GM10248 (cell line): ENCODE measurements at regions not wholly inside any gene's neighbourhood (a gene's known extent, or its start where the extent isn't known, plus 50 kb on each side); places are given as distances from the start of the nearest gene placed in this dataset.

Experiments
- CTCF ChIA-PET: fragments of 300-600 bp; sonication (Branson Sonifier 250); formaldehyde crosslinking; extraction: SDS; loops from one replicate; lab custom pipeline; 2021; ENCODE audit warnings: antibody characterized with exemption; lab: Yijun Ruan, JAX
- POLR2A ChIA-PET: fragments of 350-650 bp; sonication (Branson Sonifier 250); formaldehyde crosslinking; extraction: SDS; loops from one replicate; lab custom pipeline; 2020; ENCODE audit warnings: antibody characterized with exemption; lab: Yijun Ruan, JAX
- DNase-seq: peaks from one replicate; pipeline ENCODE4 v3.0.0; 2012; ENCODE audit errors: extremely low spot score
- CTCF ChIP-seq: IDR thresholded peaks from 2 replicates; pipeline ENCODE4 v1.5.1; 2012; ENCODE audit warnings: mild to moderate bottlenecking, low read depth; ENCODE audit errors: extremely low read depth, missing control alignments, control extremely low read depth

- no peak for DNase-seq
- TF ChIP-seq CTCF, result no peak
- POLR2A ChIA-PET, result no interaction called here
- CTCF ChIA-PET, result interaction anchor here (0.6 to 2.1 kb wide), 4 partner anchors 10 to 124 kb away, joined by 3 to 5 read pairs (median 4); no protein-coding TSS in a partner anchor
Measured at GRCh38 chr9:124132671-124133147, 121.1 kb downstream of the LHX2 start.

GRCh38 chr9:124133727-124134126 is 122.2 kb downstream of the LHX2 start:
- ChIA-PET CTCF (interaction anchor here (1.1 to 1.6 kb wide), 2 partner anchors 14 to 123 kb away, joined by 3 to 4 read pairs; no protein-coding TSS in a partner anchor), POLR2A (interaction anchor here (0.7 kb wide), 1 partner anchor 1637 kb away, joined by 5 read pairs; no protein-coding TSS in a partner anchor)
- TF ChIP-seq CTCF, result peak; percentile 41
- DNase-seq, result peak; percentile 57

- CTCF ChIA-PET, result no interaction called here
- DNase-seq, result peak; percentile 3
- TF ChIP-seq CTCF, result no peak
- POLR2A ChIA-PET, result no interaction called here
Measured at GRCh38 chr9:124134526-124134925, 123.0 kb downstream of the LHX2 start.

- no peak for DNase-seq
- no peak for TF ChIP-seq CTCF
- CTCF ChIA-PET, result interaction anchor here (2.3 kb wide), 1 partner anchor 8 kb away, joined by 19 read pairs; no protein-coding TSS in a partner anchor
- POLR2A ChIA-PET, result no interaction called here
Measured at GRCh38 chr9:124135813-124136365, 121.9 kb upstream of the NEK6 start.

- ChIA-PET CTCF (interaction anchor here (1.1 to 2.3 kb wide), 6 partner anchors 10 to 122 kb away, joined by 3 to 19 read pairs (median 4); no protein-coding TSS in a partner anchor), POLR2A (interaction anchor here (0.5 to 0.7 kb wide), 2 partner anchors 35 to 125 kb away, joined by 3 read pairs; no protein-coding TSS in a partner anchor)
- no peak for TF ChIP-seq CTCF
- peak; percentile 77 for DNase-seq
Measured at GRCh38 chr9:124137009-124137943, 120.5 kb upstream of the NEK6 start.

GRCh38 chr9:124137944-124138335 is 119.8 kb upstream of the NEK6 start:
- TF ChIP-seq CTCF, result no peak
- ChIA-PET CTCF (interaction anchor here (1.1 to 2.3 kb wide), 6 partner anchors 10 to 122 kb away, joined by 3 to 19 read pairs (median 4); no protein-coding TSS in a partner anchor), POLR2A (no interaction called here)
- DNase-seq, result no peak
